NB4 (cell line): ENCODE measurements at regions not wholly inside any gene's neighbourhood (a gene's known extent, or its start where the extent isn't known, plus 50 kb on each side); places are given as distances from the start of the nearest gene placed in this dataset.

Experiments
- MYC ChIP-seq: IDR thresholded peaks from 2 replicates; pipeline ENCODE4 v1.6.1; 2011; ENCODE audit warnings: low read depth, low read length
- POLR2A ChIP-seq: IDR thresholded peaks from 2 replicates; pipeline ENCODE4 v1.6.1; 2011; ENCODE audit warnings: mild to moderate bottlenecking; ENCODE audit not compliant: insufficient read length; ENCODE audit errors: extremely low read depth
- TF ChIP-seq, protein P1 (sequence below): IDR thresholded peaks from one replicate; pipeline ENCODE4 v1.5.1; 2012; ENCODE audit warnings: low read depth, low read length
- TF ChIP-seq, protein P2 (sequence below): IDR thresholded peaks from 2 replicates; pipeline ENCODE4 v1.6.1; 2011; ENCODE audit warnings: low read depth, low read length

DNA sequence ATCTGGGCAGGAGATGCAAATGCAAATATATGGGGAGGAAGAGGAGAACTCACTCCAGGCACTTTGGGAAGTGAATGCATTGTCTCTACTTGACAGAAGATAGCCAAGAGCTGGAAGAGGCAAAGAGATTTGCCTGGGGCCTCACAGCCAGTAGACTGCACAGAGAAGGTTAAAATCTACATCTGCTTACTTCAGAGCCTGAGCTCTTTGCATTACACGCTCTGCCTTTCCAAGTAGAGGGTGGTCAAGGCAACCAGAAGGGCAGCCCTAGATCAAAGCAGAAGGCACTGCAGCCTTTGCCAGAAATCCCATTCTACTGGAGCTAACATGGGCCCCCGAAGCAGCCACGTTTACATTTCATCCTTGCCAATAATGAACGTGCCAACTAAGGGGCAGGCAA is 407.2 kb upstream of the CCL2 start:
- TF ChIP-seq, protein P1, sequence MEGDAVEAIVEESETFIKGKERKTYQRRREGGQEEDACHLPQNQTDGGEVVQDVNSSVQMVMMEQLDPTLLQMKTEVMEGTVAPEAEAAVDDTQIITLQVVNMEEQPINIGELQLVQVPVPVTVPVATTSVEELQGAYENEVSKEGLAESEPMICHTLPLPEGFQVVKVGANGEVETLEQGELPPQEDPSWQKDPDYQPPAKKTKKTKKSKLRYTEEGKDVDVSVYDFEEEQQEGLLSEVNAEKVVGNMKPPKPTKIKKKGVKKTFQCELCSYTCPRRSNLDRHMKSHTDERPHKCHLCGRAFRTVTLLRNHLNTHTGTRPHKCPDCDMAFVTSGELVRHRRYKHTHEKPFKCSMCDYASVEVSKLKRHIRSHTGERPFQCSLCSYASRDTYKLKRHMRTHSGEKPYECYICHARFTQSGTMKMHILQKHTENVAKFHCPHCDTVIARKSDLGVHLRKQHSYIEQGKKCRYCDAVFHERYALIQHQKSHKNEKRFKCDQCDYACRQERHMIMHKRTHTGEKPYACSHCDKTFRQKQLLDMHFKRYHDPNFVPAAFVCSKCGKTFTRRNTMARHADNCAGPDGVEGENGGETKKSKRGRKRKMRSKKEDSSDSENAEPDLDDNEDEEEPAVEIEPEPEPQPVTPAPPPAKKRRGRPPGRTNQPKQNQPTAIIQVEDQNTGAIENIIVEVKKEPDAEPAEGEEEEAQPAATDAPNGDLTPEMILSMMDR, result no peak
- no peak for TF ChIP-seq POLR2A
- no peak for TF ChIP-seq MYC
- TF ChIP-seq, protein P2, sequence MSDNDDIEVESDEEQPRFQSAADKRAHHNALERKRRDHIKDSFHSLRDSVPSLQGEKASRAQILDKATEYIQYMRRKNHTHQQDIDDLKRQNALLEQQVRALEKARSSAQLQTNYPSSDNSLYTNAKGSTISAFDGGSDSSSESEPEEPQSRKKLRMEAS, result no peak
